Coronary artery (tissue), 2 donors: ENCODE measurements at regions not wholly inside any gene's neighbourhood (a gene's known extent, or its start where the extent isn't known, plus 50 kb on each side); places are given as distances from the start of the nearest gene placed in this dataset.

Experiments
- DNase-seq: peaks from one replicate; pipeline ENCODE4 v3.0.0-alpha.2; 2017; ENCODE audit warnings: low spot score
- H3K27ac ChIP-seq, 2 donors: fragments of 200-600 bp; sonication (generic); one replicate each; pipeline ENCODE4 v1.5.1; 2016 to 2019
- H3K4me3 ChIP-seq: fragments of 200-600 bp; sonication (generic); 2 replicates; pipeline ENCODE4 v1.5.1; 2016; ENCODE audit warnings: mild to moderate bottlenecking, moderate library complexity
- CTCF ChIP-seq: fragments of 200-600 bp; sonication (generic); IDR thresholded peaks from one replicate; pipeline ENCODE4 v1.5.1; 2019; ENCODE audit warnings: antibody characterized with exemption

GRCh38 chr1:81224222-81224621 is 576.5 kb upstream of the ADGRL2 start:
- H3K27ac ChIP-seq, result no peak overlapping the region
- DNase-seq, result no peak

GRCh38 chr1:81221564-81221963 is 579.2 kb upstream of the ADGRL2 start:
- no peak for TF ChIP-seq CTCF
- H3K27ac ChIP-seq, result no peak overlapping the region
- DNase-seq, result no peak
- no peak overlapping the region for H3K4me3 ChIP-seq

More at GRCh38 chr1:81224222-81224621, 576.5 kb upstream of the ADGRL2 start:
- no peak for TF ChIP-seq CTCF
- H3K4me3 ChIP-seq, result no peak overlapping the region

GRCh38 chr1:81220614-81221071 is 580.1 kb upstream of the ADGRL2 start:
- DNase-seq, result no peak
- no peak for TF ChIP-seq CTCF
- Histone ChIP-seq H3K27ac (no peak overlapping the region), H3K4me3 (no peak overlapping the region)

- no peak for TF ChIP-seq CTCF
- no peak overlapping the region for H3K4me3 ChIP-seq
- no peak for DNase-seq
- H3K27ac ChIP-seq, result no peak overlapping the region
Measured at GRCh38 chr1:81217058-81217457, 583.7 kb upstream of the ADGRL2 start.

GRCh38 chr1:81213279-81213678 is 587.5 kb upstream of the ADGRL2 start:
- H3K27ac ChIP-seq, result no peak overlapping the region
- TF ChIP-seq CTCF, result no peak
- no peak for DNase-seq
- no peak overlapping the region for H3K4me3 ChIP-seq

- TF ChIP-seq CTCF, result no peak
- DNase-seq, result no peak
- Histone ChIP-seq H3K27ac (no peak overlapping the region), H3K4me3 (no peak overlapping the region)
Measured at GRCh38 chr1:81209461-81209860, 591.3 kb upstream of the ADGRL2 start.

- H3K27ac ChIP-seq, result no peak overlapping the region
- TF ChIP-seq CTCF, result no peak
- DNase-seq, result no peak
- H3K4me3 ChIP-seq, result no peak overlapping the region
Measured at GRCh38 chr1:81208441-81208840, 592.3 kb upstream of the ADGRL2 start.
